ENCODE measurements at regions not wholly inside any gene's neighbourhood (a gene's known extent, or its start where the extent isn't known, plus 50 kb on each side); places are given as distances from the start of the nearest gene placed in this dataset.
A peak's percentile ranks its signal among the peaks of the same experiment; 100 is the strongest.

DNA sequence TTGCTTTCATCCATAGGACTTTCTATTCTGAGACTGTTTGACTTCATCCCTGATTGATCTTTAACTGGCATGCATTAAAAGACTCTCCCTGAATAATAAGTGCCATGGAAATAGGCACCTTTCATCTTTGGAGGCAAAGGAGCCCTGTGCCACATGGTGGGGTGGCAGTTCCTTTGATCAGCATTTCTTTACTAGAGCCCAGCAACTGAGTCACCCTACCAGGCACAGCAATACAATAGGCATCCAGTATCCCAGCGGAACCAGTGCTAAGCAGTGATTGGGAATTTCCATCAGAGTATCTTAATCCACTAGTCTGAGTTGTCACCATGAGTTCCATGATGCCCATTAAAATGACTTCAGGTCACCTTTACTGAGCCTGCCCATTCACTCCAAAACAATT, 476.1 kb upstream of the MPDZ start:
- no peak for DNase-seq (ENCODE audit: low spot score)

- DNase-seq (ENCODE audit: low spot score): no peak
Measured at GRCh38 chr9:13750639-13751038, 471.1 kb upstream of the MPDZ start.

GRCh38 chr9:13750061-13750460, 470.6 kb upstream of the MPDZ start:
- DNase-seq (ENCODE audit: low spot score): peak; percentile 65

- no peak for DNase-seq (ENCODE audit: low spot score)
Measured at GRCh38 chr9:13746876-13747275, 467.4 kb upstream of the MPDZ start.

DNA sequence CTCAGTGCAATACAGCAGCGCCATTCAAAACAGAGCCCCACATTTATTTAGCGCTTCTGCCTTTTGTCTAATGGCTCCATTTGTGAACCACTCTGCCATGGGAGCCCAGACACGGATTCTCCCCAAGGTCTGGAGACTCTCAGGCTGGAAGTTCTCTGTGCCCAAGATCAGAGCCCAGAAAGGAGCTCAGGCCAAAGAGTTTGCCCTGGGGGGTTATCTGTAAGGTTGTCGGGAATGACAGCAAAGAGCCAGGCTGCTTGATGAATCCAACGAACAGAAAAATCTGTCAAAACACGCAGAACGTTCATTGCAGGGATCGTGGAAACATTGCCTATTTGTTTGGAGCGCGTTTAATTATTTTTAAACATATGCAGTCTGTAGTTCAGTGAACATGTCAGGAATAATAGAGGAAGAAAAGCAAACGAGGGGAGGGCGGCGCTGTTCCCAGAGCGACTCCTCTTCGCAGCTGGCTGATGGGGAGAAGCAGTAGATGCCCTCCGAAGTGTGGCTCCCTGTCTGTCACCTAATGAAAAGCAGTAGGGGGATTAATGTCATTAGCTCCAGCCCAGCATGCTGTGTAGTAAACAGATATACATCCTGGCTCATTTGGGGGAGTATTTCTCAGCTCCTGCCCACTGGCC, 464.9 kb upstream of the MPDZ start:
- DNase-seq (ENCODE audit: low spot score): no peak

DNA sequence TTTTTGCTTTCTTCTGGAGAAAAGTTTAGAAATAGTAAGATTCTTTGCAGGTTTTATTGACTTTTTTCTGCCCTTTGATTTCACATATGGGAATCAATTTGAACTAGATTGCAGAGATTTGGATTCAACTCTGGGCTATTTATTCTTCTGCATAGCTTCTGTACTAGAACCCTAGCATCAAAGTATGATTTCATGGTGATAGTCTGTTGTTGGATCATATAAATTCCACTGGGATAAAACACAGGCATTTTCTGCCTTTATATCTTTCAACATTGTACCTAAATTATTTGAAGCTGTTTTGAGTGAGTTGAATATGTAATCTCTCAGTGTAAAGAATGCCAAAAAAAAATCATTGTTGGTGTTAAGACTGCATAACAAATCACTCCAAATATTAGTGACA, 458.4 kb upstream of the MPDZ start:
- no peak for DNase-seq (ENCODE audit: low spot score)

DNA sequence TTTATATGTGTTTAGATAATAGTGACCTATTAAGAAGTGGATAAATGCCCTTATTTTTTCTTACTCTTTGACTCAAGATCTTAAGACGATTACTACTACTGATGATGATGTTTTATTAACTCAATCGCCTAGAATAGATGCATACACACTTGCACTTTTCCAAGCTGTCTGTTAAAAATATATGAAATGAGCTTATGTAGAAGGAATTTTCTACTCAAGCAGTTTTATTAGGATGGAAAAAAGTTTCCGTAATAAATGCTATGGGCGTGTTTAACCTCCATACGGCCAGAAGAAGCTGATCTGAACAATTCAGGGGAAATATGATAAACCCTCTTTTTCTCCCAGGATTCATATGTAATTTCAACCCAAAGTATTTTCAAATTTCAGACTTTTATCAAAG, 455.7 kb upstream of the MPDZ start:
- DNase-seq (ENCODE audit: low spot score): no peak

DNA sequence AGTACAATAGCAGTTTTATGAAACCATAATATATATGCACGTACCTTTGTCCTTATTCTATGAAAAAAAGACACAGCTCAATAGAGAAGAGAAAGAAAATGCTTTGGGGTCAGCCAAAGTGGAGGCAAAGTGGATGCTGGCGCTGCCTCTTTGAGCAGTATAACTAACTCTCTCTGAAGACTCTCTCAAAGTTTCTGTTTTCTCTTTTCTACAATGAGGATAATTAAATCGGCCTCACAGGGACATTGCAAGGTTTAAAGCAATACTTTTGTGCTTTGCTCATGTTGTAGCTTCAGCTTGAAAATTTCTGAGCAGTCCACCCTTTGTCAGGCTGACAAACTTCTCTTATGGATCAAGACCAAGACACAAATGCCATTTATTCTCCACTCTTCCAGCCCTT, 455.1 kb upstream of the MPDZ start:
- no peak for DNase-seq (ENCODE audit: low spot score)

- DNase-seq (ENCODE audit: low spot score): no peak
Measured at GRCh38 chr9:13732290-13732689, 452.8 kb upstream of the MPDZ start.

DNA sequence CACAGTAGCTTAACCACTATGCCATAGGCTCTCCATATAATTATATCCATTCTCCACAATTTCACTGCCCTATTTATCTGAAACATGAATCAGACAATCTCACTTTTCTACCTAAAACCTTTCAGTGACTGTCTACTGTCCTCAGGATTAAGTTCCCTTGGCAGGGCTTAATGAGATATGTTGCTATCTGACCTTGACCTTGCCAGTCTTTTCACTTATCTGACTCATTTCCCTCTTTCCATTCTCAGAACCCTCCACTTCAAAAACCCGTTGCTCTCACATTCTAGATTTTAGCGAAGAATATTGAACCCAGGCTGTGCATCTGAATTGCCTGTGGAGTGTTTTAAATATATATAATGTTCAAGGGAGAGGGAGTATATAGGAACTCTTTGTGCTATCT, 452.1 kb upstream of the MPDZ start:
- no peak for DNase-seq (ENCODE audit: low spot score)

DNA sequence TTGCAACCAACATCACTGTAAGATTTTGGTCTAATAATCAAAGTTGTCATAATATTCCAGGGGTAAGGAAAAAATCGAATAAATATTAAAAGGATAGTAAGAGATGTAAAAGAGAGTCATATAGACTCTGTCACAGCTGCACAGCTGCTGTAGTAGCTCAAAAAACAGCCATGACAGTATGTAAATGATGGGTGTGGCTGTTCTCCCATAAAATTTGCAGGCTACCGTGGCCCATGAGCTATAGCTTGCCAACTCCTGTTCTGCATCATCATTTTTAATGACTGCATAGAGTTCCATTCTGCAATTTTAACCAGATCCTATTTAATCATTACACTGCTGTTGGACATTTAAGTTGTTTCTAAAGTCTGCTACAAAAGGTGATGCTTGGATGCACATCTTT, 450.5 kb upstream of the MPDZ start:
- no peak for DNase-seq (ENCODE audit: low spot score)

GRCh38 chr9:13728917-13729811, 449.7 kb upstream of the MPDZ start:
- no peak for DNase-seq (ENCODE audit: low spot score)

- no peak for DNase-seq (ENCODE audit: low spot score)
Measured at GRCh38 chr9:13728131-13728530, 448.6 kb upstream of the MPDZ start.

- no peak for DNase-seq (ENCODE audit: low spot score)
Measured at GRCh38 chr9:13726746-13727145, 447.3 kb upstream of the MPDZ start.

DNA sequence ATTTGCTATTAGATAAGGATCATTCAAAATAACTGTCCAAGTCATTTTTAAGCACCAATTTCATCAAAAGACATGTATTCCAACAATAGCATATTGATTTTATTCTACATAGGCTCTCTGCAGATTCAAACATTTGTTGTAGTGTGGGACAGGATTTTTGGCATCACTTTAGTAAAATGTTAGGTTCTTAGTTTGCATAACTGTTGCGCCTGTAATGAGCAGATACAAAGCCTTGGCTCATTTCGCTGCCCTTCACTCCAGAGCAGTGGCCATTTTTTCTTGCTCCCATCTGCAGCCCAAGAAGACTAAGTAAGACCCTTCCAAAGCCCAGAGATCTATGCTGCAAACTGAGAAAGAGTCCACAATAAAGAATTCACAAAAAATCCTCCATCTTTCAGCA, 446.0 kb upstream of the MPDZ start:
- no peak for DNase-seq (ENCODE audit: low spot score)

- peak; percentile 18 for DNase-seq (ENCODE audit: low spot score)
Measured at GRCh38 chr9:13721481-13722235, 442.2 kb upstream of the MPDZ start.

GRCh38 chr9:13719981-13720676, 440.6 kb upstream of the MPDZ start:
- no peak for DNase-seq (ENCODE audit: low spot score)

GRCh38 chr9:13719446-13719845, 440.0 kb upstream of the MPDZ start:
- no peak for DNase-seq (ENCODE audit: low spot score)

GRCh38 chr9:13718539-13718938, 439.0 kb upstream of the MPDZ start:
- no peak for DNase-seq (ENCODE audit: low spot score)

DNA sequence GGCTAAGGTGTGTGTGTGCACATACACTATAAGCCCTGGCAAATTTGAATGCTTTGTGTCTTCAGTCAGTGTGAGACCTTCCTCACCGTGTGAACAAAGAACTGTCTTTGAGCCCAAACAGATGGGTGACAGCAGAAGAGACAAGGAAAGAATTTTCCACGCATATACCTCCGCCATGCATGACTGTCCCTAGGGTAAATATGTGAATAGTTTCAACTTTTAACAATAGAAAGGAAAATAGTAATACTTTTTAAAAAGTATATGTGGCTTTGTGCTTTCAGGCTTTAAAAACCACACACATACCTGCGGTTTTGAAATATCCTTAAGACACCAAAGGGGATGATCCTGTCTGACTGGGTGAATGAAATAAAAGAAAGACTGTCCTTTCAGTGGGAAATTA, 438.6 kb upstream of the MPDZ start:
- no peak for DNase-seq (ENCODE audit: low spot score)

DNA sequence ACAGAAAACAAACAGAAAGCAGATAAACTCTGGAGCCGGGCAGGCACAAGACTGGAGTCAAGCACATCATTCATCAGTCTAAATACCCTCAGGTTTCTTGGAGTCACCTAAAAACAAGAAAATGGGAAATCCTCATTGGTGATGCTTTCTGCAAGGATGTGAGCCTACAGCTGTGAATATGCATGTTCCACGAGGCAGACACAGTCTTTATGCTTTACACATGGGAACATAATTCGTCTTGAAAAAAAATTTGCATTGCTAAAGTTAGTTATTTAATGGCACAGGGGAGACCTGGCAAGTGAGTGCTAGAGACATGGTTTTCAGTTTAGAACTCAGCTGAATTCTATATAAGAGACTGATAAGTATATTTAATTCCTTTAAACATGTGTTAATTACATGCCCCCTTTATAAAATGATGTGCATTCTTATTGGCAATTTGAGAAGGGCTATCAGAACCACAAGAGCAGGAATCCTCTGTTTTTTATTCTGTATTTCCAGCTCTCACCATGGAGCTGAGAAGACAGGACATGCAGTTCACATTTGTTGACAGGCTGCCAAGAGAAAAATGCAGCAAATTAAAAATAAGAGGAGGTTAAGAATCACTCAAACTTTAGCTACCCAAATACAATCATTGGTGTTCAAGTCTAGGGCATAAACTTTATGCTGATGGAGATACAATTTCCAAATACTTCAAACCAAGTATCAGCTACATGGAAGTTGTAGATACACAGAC, 438.0 kb upstream of the MPDZ start:
- DNase-seq (ENCODE audit: low spot score): no peak

Measured in GM03348 (cell line).